Brain microvascular endothelial cell (primary cell): ENCODE measurements at regions not wholly inside any gene's neighbourhood (a gene's known extent, or its start where the extent isn't known, plus 50 kb on each side); places are given as distances from the start of the nearest gene placed in this dataset.

Experiments
- DNase-seq: peaks from one replicate; pipeline ENCODE4 v3.0.0-alpha.2; 2020
- H3K27ac ChIP-seq: fragments of 250-450 bp; sonication (Bioruptor Pico); 2 replicates; pipeline ENCODE4 v1.5.1; 2020; ENCODE audit warnings: mild to moderate bottlenecking, moderate library complexity
- H3K27me3 ChIP-seq: fragments of 250-450 bp; sonication (Bioruptor Pico); replicated peaks from 2 replicates; pipeline ENCODE4 v1.5.1; 2020; ENCODE audit warnings: mild to moderate bottlenecking
- H3K36me3 ChIP-seq: fragments of 250-450 bp; sonication (Bioruptor Pico); replicated peaks from 2 replicates; pipeline ENCODE4 v1.5.1; 2020; ENCODE audit warnings: mild to moderate bottlenecking
- H3K4me3 ChIP-seq: 2 replicates; pipeline ENCODE4 v1.5.1; 2011; ENCODE audit warnings: low read depth, mild to moderate bottlenecking, control low read depth, low read length, moderate library complexity
- in situ Hi-C: cut with HindIII; loops from 2 replicates; pipeline ENCODE4 v1.10.0; 2017; ENCODE audit warnings: low sequenced_read_pairs, low pct_ligation_motif_present
- TF ChIP-seq, protein P1 (sequence below): IDR thresholded peaks from 2 replicates; pipeline ENCODE4 v1.5.1; 2011; ENCODE audit warnings: low read depth, mild to moderate bottlenecking, moderate library complexity, low read length, control low read depth, inconsistent platforms; ENCODE audit errors: missing control alignments

DNA sequence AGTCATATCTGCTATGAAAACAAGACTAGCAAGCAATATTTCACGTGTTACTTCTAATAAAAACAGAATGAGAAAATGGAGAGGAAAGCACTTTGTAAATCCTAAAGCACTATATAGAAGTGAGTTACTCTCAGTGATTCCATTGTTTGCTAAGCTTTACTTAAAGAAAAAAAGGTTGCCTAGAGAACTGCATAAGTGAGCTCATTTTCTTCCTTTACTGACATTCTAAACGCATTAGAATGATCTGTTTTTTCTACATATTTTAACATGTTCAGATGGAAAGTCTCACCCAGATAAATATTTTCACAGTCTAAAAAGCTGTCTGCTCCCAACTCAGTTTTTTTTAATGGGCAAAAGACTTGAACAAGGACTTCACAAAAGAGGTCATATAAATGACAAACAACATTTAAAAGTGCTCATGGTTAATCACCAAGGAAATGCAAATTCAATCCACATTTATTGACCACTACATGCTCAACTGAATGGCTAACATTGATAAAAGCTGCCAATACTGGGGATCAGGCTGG, 52.9 kb upstream of the AKAP12 start:
- TF ChIP-seq, protein P1, sequence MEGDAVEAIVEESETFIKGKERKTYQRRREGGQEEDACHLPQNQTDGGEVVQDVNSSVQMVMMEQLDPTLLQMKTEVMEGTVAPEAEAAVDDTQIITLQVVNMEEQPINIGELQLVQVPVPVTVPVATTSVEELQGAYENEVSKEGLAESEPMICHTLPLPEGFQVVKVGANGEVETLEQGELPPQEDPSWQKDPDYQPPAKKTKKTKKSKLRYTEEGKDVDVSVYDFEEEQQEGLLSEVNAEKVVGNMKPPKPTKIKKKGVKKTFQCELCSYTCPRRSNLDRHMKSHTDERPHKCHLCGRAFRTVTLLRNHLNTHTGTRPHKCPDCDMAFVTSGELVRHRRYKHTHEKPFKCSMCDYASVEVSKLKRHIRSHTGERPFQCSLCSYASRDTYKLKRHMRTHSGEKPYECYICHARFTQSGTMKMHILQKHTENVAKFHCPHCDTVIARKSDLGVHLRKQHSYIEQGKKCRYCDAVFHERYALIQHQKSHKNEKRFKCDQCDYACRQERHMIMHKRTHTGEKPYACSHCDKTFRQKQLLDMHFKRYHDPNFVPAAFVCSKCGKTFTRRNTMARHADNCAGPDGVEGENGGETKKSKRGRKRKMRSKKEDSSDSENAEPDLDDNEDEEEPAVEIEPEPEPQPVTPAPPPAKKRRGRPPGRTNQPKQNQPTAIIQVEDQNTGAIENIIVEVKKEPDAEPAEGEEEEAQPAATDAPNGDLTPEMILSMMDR: no peak
- Histone ChIP-seq H3K27me3 (no peaks in the 10 kb centered on the region), H3K4me3 (no peak overlapping the region), H3K27ac (no peak overlapping the region), H3K36me3 (no peaks in the 10 kb centered on the region)
- no peak for DNase-seq
- in situ Hi-C loops: no loop called here
